Lower leg skin (tissue), 3 donors: ENCODE measurements at regions not wholly inside any gene's neighbourhood (a gene's known extent, or its start where the extent isn't known, plus 50 kb on each side); places are given as distances from the start of the nearest gene placed in this dataset.

Experiments
- CTCF ChIP-seq, 3 donors: fragments of 450-650 bp; IDR thresholded peaks; one replicate each; pipeline ENCODE4 v1.5.1; 2016; ENCODE audit warnings: antibody characterized with exemption in 3 of 3, mild to moderate bottlenecking in 3 of 3, moderate library complexity in 2 of 3
- POLR2A ChIP-seq, 2 donors: fragments of 450-650 bp; IDR thresholded peaks; one replicate each; pipeline ENCODE4 v1.6.1; 2016 to 2017; ENCODE audit warnings: antibody characterized with exemption in 2 of 2, mild to moderate bottlenecking in 1 of 2, moderate library complexity in 1 of 2

DNA sequence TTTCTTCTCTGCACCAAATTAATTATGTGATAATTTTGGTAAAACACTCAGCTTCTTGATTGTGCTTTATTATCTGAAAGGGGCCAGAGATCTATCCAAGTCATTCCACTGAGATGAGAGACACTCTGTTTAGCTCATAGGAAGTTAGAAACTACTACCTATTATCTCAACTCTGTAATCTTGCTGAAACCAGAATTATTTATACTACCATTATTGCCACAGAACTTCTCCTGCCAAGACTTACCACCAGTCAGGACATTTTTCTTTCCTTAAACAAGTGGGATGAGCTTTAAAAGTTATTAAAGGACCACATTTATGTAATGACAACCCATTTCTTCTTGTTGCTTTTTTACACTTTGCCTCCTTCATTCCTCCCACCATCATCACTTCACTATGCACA lies 855.6 kb upstream of the PIK3C3 start:
- TF ChIP-seq POLR2A (IDR thresholded peaks at IDR 0.05): no peak
- no peak for TF ChIP-seq CTCF (IDR thresholded peaks at IDR 0.05)
